Endothelial cell of umbilical vein (primary cell): ENCODE measurements at regions not wholly inside any gene's neighbourhood (a gene's known extent, or its start where the extent isn't known, plus 50 kb on each side); places are given as distances from the start of the nearest gene placed in this dataset.

Source experiments
- BruUV-seq: library from RNA; stranded (reverse); fragments of 400-500 nt; replicated peaks from 2 replicates; lab custom pipeline; 2021; lab: Mats Ljungman, UMichigan
- CTCF ChIA-PET: fragments of 300-600, 350-600 bp; sonication (Branson Sonifier 250); formaldehyde crosslinking; loops from one replicate; lab custom pipeline; 2021; ENCODE audit warnings: antibody characterized with exemption, inconsistent platforms; lab: Charles Lee
- POLR2A ChIA-PET: fragments of 300-600, 350-600 bp; sonication (Branson Sonifier 250); formaldehyde crosslinking; loops from one replicate; lab custom pipeline; 2021; ENCODE audit warnings: antibody characterized with exemption, inconsistent platforms; lab: Charles Lee
- DNase-seq: peaks from one replicate; pipeline ENCODE4 v3.0.0-alpha.2; 2011; ENCODE audit warnings: low read depth, low spot score
- FAIRE-seq: peaks from 2 replicates; lab custom pipeline; 2011; peaks lifted over from hg19 to GRCh38; lab: Jason Lieb, UNC
- H2AFZ ChIP-seq: 2 replicates; pipeline ENCODE4 v1.6.0; 2012; ENCODE audit warnings: low read depth, low read length, control low read depth, inconsistent platforms
- H3K27ac ChIP-seq: 2 replicates; pipeline ENCODE4 v1.5.1; 2011; ENCODE audit warnings: low read depth, mild to moderate bottlenecking, control low read depth, low read length, moderate library complexity; ENCODE audit not compliant: insufficient read depth
- H3K27me3 ChIP-seq, 2 experiments: 2 replicates each; pipeline versions ENCODE4 v1.6.0 to v1.6.1; 2011; ENCODE audit warnings: low read length in 2 of 2, mixed read lengths in 1 of 2; ENCODE audit not compliant: control insufficient read depth in 2 of 2, insufficient read depth in 2 of 2
- H3K36me3 ChIP-seq, 2 experiments: 2 replicates in 1 of 2; 3 replicates in 1 of 2; pipeline ENCODE4 v1.5.1; 2011; ENCODE audit warnings: low read length in 2 of 2, mild to moderate bottlenecking in 1 of 2, moderate library complexity in 1 of 2; ENCODE audit not compliant: control insufficient read depth in 2 of 2, insufficient read depth in 2 of 2; ENCODE audit errors: extremely low read depth in 1 of 2
- H3K4me1 ChIP-seq: 3 replicates; pipeline ENCODE4 v1.5.1; 2011; ENCODE audit warnings: mild to moderate bottlenecking, low read length; ENCODE audit not compliant: control insufficient read depth, insufficient read depth; ENCODE audit errors: extremely low read depth
- H3K4me2 ChIP-seq: 2 replicates; pipeline ENCODE4 v1.6.1; 2011; ENCODE audit warnings: low read length, control low read depth, mixed read lengths; ENCODE audit not compliant: insufficient read depth
- H3K4me3 ChIP-seq, 3 experiments: fragments of 200-600 bp in 1 of 3; sonication (generic), shearing (Covaris generic) in 1 of 3; replicated peaks in 1 of 3; 2 replicates each; pipeline ENCODE4 v1.5.1; 2011 to 2016; ENCODE audit warnings: control low read depth in 3 of 3, low read length in 3 of 3, mild to moderate bottlenecking in 2 of 3, inconsistent platforms in 1 of 3, low read depth in 1 of 3, moderate library complexity in 1 of 3; ENCODE audit not compliant: insufficient read depth in 1 of 3
- H3K79me2 ChIP-seq: 2 replicates; pipeline ENCODE4 v1.6.0; 2012; ENCODE audit warnings: low read length, inconsistent platforms; ENCODE audit not compliant: control insufficient read depth, insufficient read depth
- H3K9ac ChIP-seq: replicated peaks from 2 replicates; pipeline ENCODE3; 2011; ENCODE audit warnings: low read length, control low read depth; ENCODE audit not compliant: insufficient read depth; ENCODE audit errors: extremely low read depth
- H3K9me1 ChIP-seq: replicated peaks from 3 replicates; pipeline ENCODE4 v1.6.0; 2011; ENCODE audit warnings: mild to moderate bottlenecking, low read length; ENCODE audit not compliant: control insufficient read depth, insufficient read depth; ENCODE audit errors: extremely low read depth
- H3K9me3 ChIP-seq: replicated peaks from 2 replicates; pipeline ENCODE4 v1.5.1; 2012; ENCODE audit warnings: low read length, inconsistent platforms; ENCODE audit not compliant: control insufficient read depth, insufficient read depth
- H4K20me1 ChIP-seq: replicated peaks from 2 replicates; pipeline ENCODE3; 2011; ENCODE audit warnings: mild to moderate bottlenecking, low read length; ENCODE audit not compliant: control insufficient read depth, insufficient read depth; ENCODE audit errors: extremely low read depth
- EZH2 ChIP-seq: IDR thresholded peaks from 2 replicates; pipeline ENCODE4 v1.6.1; 2012; ENCODE audit warnings: borderline replicate concordance, low read depth, mild to moderate bottlenecking, moderate library complexity, low read length, inconsistent platforms; ENCODE audit not compliant: severe bottlenecking
- FOS ChIP-seq: IDR thresholded peaks from 2 replicates; pipeline ENCODE4 v1.6.1; 2011; ENCODE audit warnings: mild to moderate bottlenecking, low read length, moderate library complexity, borderline replicate concordance; ENCODE audit not compliant: insufficient read depth
- GATA2 ChIP-seq: IDR thresholded peaks from 2 replicates; pipeline ENCODE4 v1.7.0; 2011; ENCODE audit warnings: low read depth, mild to moderate bottlenecking, moderate library complexity, mixed read lengths, low read length; ENCODE audit not compliant: insufficient read length, insufficient read depth
- JUN ChIP-seq: IDR thresholded peaks from 2 replicates; pipeline ENCODE4 v1.6.1; 2011; ENCODE audit warnings: borderline replicate concordance, low read depth; ENCODE audit not compliant: insufficient read length, insufficient read depth
- MYC ChIP-seq: IDR thresholded peaks from one replicate; pipeline ENCODE4 v1.6.1; 2011; ENCODE audit warnings: mild to moderate bottlenecking, low read depth, low read length
- POLR2A ChIP-seq: IDR thresholded peaks from 2 replicates; pipeline ENCODE4 v1.6.1; 2012; ENCODE audit warnings: low read depth, mild to moderate bottlenecking, control low read depth, low read length
- POLR2AphosphoS5 ChIP-seq: IDR thresholded peaks from 2 replicates; pipeline ENCODE4 v1.6.1; 2012; ENCODE audit warnings: low read depth, mild to moderate bottlenecking, control low read depth, low read length, moderate library complexity; ENCODE audit not compliant: insufficient read depth
- dilution Hi-C: fragments of 300-500 bp; cut with MboI; formaldehyde crosslinking; loops from one replicate; pipeline ENCODE4 v1.15.0; 2019; ENCODE audit warnings: low sequenced_read_pairs; ENCODE audit not compliant: extremely low pct_ligation_motif_present
- intact Hi-C: fragments of 100-400 bp; cut with micrococcal nuclease; formaldehyde crosslinking; loops from one replicate; pipeline ENCODE4 v1.10.0; 2022
- TF ChIP-seq, protein P1 (sequence below), 2 donors: IDR thresholded peaks; 1 replicate in 1 of 2; 2 replicates in 1 of 2; pipeline ENCODE4 v1.5.1; 2011; ENCODE audit warnings: low read length in 2 of 2, mild to moderate bottlenecking in 2 of 2, moderate library complexity in 2 of 2, control low read depth in 1 of 2, inconsistent platforms in 1 of 2, low read depth in 1 of 2; ENCODE audit not compliant: insufficient read depth in 1 of 2; ENCODE audit errors: extremely low read depth in 1 of 2
- TF ChIP-seq, protein P2 (sequence below): IDR thresholded peaks from 2 replicates; pipeline ENCODE4 v1.6.1; 2011; ENCODE audit not compliant: insufficient read depth, insufficient read length

GRCh38 chr2:34340307-34340706 lies 741.2 kb upstream of the FAM98A start:
- DNase-seq (no peak), FAIRE-seq (no peak)
- Histone ChIP-seq H2AFZ (no peak overlapping the region), H3K36me3 (no peaks in the 10 kb centered on the region), H3K79me2 (no peaks in the 10 kb centered on the region), H3K9ac (no peak overlapping the region), H3K4me1 (no peaks in the 10 kb centered on the region), H3K27ac (no peak overlapping the region), H3K27me3 (no peaks in the 10 kb centered on the region), H3K4me3 (no peak overlapping the region), H4K20me1 (no peaks in the 10 kb centered on the region), H3K9me1 (no peaks in the 10 kb centered on the region), H3K9me3 (no peaks in the 10 kb centered on the region), H3K4me2 (no peak overlapping the region)
- TF ChIP-seq, protein P1, sequence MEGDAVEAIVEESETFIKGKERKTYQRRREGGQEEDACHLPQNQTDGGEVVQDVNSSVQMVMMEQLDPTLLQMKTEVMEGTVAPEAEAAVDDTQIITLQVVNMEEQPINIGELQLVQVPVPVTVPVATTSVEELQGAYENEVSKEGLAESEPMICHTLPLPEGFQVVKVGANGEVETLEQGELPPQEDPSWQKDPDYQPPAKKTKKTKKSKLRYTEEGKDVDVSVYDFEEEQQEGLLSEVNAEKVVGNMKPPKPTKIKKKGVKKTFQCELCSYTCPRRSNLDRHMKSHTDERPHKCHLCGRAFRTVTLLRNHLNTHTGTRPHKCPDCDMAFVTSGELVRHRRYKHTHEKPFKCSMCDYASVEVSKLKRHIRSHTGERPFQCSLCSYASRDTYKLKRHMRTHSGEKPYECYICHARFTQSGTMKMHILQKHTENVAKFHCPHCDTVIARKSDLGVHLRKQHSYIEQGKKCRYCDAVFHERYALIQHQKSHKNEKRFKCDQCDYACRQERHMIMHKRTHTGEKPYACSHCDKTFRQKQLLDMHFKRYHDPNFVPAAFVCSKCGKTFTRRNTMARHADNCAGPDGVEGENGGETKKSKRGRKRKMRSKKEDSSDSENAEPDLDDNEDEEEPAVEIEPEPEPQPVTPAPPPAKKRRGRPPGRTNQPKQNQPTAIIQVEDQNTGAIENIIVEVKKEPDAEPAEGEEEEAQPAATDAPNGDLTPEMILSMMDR (IDR thresholded peaks at IDR 0.05; ENCODE audit: extremely low read depth in 1 of 2, insufficient read depth in 1 of 2, low read depth in 1 of 2, low read length in 2 of 2), result no peak
- TF ChIP-seq MYC (no peak), GATA2 (no peak), POLR2A (no peak), EZH2 (no peak), FOS (no peak), POLR2AphosphoS5 (no peak), JUN (no peak)
- TF ChIP-seq, protein P2, sequence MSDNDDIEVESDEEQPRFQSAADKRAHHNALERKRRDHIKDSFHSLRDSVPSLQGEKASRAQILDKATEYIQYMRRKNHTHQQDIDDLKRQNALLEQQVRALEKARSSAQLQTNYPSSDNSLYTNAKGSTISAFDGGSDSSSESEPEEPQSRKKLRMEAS, result no peak
- intact Hi-C loops, result no loop called here
- CTCF ChIA-PET, result interaction anchor here (1.1 kb wide), 1 partner anchor 18 kb away, joined by 3 read pairs; no protein-coding TSS in a partner anchor
- POLR2A ChIA-PET, result no interaction called here
- dilution Hi-C loops, result no loop called here
- BruUV-seq, result no TSS peak
